Heart left ventricle (tissue), 16 donors: ENCODE measurements at regions not wholly inside any gene's neighbourhood (a gene's known extent, or its start where the extent isn't known, plus 50 kb on each side); places are given as distances from the start of the nearest gene placed in this dataset.

Source experiments
- ATAC-seq, 4 donors: fragments of 200-7000 bp; cut with Tn5 transposase; one replicate each; pipeline ENCODE4 v1.9.1; 2020 to 2022; ENCODE audit warnings: moderate library complexity in 4 of 4, mild to moderate bottlenecking in 3 of 4, moderate number of reproducible peaks in 1 of 4
- DNase-seq, 5 donors: peaks; one replicate each; pipeline ENCODE4 v3.0.0-alpha.2; 2020
- H3K27ac ChIP-seq, 12 donors: fragments of 200-600 bp; sonication (generic) in 4 of 12; one replicate each; pipeline versions ENCODE4 v1.5.0 to v1.8.0; 2016 to 2022; ENCODE audit warnings: mild to moderate bottlenecking in 2 of 12
- H3K27me3 ChIP-seq, 9 donors: fragments of 200-600 bp; sonication (generic) in 2 of 9; one replicate each; pipeline versions ENCODE4 v1.5.1 to v1.8.0; 2016 to 2022; ENCODE audit warnings: mild to moderate bottlenecking in 3 of 9
- H3K36me3 ChIP-seq, 9 donors: fragments of 200-600 bp; sonication (generic) in 2 of 9; one replicate each; pipeline versions ENCODE4 v1.5.0 to v1.8.0; 2018 to 2022; ENCODE audit warnings: mild to moderate bottlenecking in 2 of 9
- H3K4me1 ChIP-seq, 12 donors: fragments of 200-600 bp; sonication (generic) in 4 of 12; one replicate each; pipeline versions ENCODE4 v1.5.0 to v1.8.0; 2016 to 2022; ENCODE audit warnings: mild to moderate bottlenecking in 3 of 12
- H3K4me3 ChIP-seq, 12 donors: fragments of 200-600 bp; sonication (generic) in 4 of 12; one replicate each; pipeline versions ENCODE4 v1.5.0 to v1.8.0; 2017 to 2022; ENCODE audit warnings: mild to moderate bottlenecking in 9 of 12, moderate library complexity in 4 of 12
- H3K9me3 ChIP-seq, 12 donors: fragments of 200-600 bp; sonication (generic) in 4 of 12; one replicate each; pipeline versions ENCODE4 v1.5.0 to v1.8.0; 2016 to 2022; ENCODE audit warnings: mild to moderate bottlenecking in 1 of 12
- POLR2A ChIP-seq, 2 donors: fragments of 450-650 bp; IDR thresholded peaks; one replicate each; pipeline ENCODE4 v1.6.1; 2017; ENCODE audit warnings: antibody characterized with exemption in 2 of 2, mild to moderate bottlenecking in 2 of 2, moderate library complexity in 2 of 2
- WGBS, 4 donors: extraction: QIAGEN DNeasy Blood & Tissue Kit in 2 of 4; methylation state at CpG; one replicate each; pipeline versions ENCODE4 v1.1.5 to v1.1.7; 2013 to 2018; 5-methylcytosine and 5-hydroxymethylcytosine counted together
- intact Hi-C, 10 donors: fragments of 100-400 bp; cut with DNase I; formaldehyde crosslinking; loops; one replicate each; pipeline versions ENCODE4 v1.11.1 to v1.14.2; 2022
- TF ChIP-seq, protein P1 (sequence below), 12 donors: fragments of 200-600 bp; sonication (generic) in 4 of 12; IDR thresholded peaks; one replicate each; pipeline versions ENCODE4 v1.5.0 to v1.8.0; 2018 to 2022; ENCODE audit warnings: antibody characterized with exemption in 12 of 12, mild to moderate bottlenecking in 5 of 12
- donor health status: ischemic (EF 13 %, LVEDD 7.1; RV severe dilation, severe dysfunction).
- donor health status: healthy with polysubstance abuse.
- donor health status: DM: no; HTN: yes; CAD: no.
- donor health status: DM: no; HTN: no; CAD: no.
- donor health status: ischemic (EF 25% LVEDD 6.9; RV normal size, moderate dysfunction).
- donor health status: ischemic (EF 25% LVEDD 5.7; RV mildly dilated, moderate dysfunction).
- donor health status: healthy.
- donor health status: DM: yes; HTN: yes; CAD: no.
- donor health status: ischemic (EF 35%, LVEDD 5.7; RV mildly dilated, moderate dysfunction).
- donor health status: nonischemic (EF 11% LVEDD 7.7; RV severe dilation, severe dysfunction).
- donor health status: DM: yes; HTN: yes; CAD: no.
- donor health status: PGD.
- donor health status: ischemic (EF 29% LVEDD 5.4; RV normal size, mild dysfunction).
- donor health status: nonischemic (EF 23%, LVEDD 6.1; RV moderate dilation, normal function).

DNA sequence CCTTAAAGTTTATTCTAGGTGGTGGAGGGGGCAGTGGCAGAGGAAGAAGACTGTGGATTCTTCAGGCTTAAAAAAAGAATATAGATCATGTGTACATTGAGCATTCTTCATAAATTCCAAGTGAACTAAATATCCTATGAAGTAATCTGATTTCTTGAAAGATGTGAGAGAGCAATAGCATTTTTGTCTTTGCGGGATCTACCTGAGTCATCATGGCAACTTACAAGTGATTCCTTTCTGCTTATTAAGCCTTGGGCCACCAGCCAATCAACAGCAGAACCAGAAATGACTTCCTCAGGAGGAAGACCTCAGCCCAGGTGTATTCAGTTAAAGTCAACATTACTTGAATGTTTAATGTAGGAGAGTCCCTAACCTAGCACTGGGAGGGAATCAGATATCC is 756.9 kb downstream of the TFAP2A start:
- intact Hi-C loops = no loop called here
- no peaks in the 10 kb centered on the region for H3K36me3 ChIP-seq
- no peaks in the 10 kb centered on the region for H3K4me1 ChIP-seq
- no peak overlapping the region for H3K4me3 ChIP-seq
- 92 to 100% (median 94%) methylated on average over 1 of the region's 1 CpG for WGBS, 4 donors
- peaks cover 0 to 3% (median 0%) of the 10 kb centered on the region in 12 donors for H3K9me3 ChIP-seq
- ATAC-seq (no peak), DNase-seq (no peak)
- H3K27me3 ChIP-seq = no peaks in the 10 kb centered on the region
- TF ChIP-seq, protein P1, sequence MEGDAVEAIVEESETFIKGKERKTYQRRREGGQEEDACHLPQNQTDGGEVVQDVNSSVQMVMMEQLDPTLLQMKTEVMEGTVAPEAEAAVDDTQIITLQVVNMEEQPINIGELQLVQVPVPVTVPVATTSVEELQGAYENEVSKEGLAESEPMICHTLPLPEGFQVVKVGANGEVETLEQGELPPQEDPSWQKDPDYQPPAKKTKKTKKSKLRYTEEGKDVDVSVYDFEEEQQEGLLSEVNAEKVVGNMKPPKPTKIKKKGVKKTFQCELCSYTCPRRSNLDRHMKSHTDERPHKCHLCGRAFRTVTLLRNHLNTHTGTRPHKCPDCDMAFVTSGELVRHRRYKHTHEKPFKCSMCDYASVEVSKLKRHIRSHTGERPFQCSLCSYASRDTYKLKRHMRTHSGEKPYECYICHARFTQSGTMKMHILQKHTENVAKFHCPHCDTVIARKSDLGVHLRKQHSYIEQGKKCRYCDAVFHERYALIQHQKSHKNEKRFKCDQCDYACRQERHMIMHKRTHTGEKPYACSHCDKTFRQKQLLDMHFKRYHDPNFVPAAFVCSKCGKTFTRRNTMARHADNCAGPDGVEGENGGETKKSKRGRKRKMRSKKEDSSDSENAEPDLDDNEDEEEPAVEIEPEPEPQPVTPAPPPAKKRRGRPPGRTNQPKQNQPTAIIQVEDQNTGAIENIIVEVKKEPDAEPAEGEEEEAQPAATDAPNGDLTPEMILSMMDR (IDR thresholded peaks at IDR 0.05) = no peak
- TF ChIP-seq POLR2A (IDR thresholded peaks at IDR 0.05) = no peak
- no peak overlapping the region for H3K27ac ChIP-seq

DNA sequence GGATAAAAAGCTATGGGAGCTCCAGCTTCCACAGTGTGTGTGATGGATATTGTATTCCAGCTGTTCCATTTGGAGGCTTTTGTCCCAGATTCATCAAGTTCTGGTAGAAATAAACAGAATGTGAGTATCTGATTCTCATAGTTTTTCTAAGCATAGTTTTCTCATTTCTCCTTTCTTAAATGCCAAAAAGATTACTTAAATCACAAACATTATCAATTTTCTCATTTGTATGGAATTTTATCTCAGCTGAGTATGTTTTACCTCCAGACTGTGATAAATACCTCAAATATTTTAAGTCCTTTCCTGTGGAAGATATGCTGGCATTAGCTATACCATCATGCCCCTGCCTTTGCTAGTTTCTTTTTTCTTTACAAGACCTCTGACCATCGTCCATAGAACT is 767.3 kb downstream of the TFAP2A start:
- no peak for DNase-seq
- Histone ChIP-seq H3K4me3 (no peak overlapping the region), H3K27me3 (no peaks in the 10 kb centered on the region), H3K4me1 (peaks cover 0 to 8% (median 0%) of the 10 kb centered on the region in 12 donors), H3K27ac (no peak overlapping the region), H3K9me3 (no peaks in the 10 kb centered on the region), H3K36me3 (no peaks in the 10 kb centered on the region)
- TF ChIP-seq, protein P1 (IDR thresholded peaks at IDR 0.05) = no peak
- TF ChIP-seq POLR2A (IDR thresholded peaks at IDR 0.05) = no peak
- no peak for ATAC-seq
- intact Hi-C loops = no loop called here
- 41 to 50% (median 43%) methylated on average over 1 of the region's 1 CpG for WGBS, 4 donors

- DNase-seq = no peak
- Histone ChIP-seq H3K27me3 (no peaks in the 10 kb centered on the region), H3K36me3 (no peaks in the 10 kb centered on the region), H3K4me1 (peaks cover 0 to 8% (median 0%) of the 10 kb centered on the region in 12 donors), H3K27ac (no peak overlapping the region), H3K9me3 (no peaks in the 10 kb centered on the region), H3K4me3 (no peak overlapping the region)
- TF ChIP-seq POLR2A (IDR thresholded peaks at IDR 0.05) = no peak
- TF ChIP-seq, protein P1 (IDR thresholded peaks at IDR 0.05) = no peak
- intact Hi-C loops = no loop called here
- no peak for ATAC-seq
Measured at GRCh38 chr6:9647071-9647445, 767.8 kb downstream of the TFAP2A start.

DNA sequence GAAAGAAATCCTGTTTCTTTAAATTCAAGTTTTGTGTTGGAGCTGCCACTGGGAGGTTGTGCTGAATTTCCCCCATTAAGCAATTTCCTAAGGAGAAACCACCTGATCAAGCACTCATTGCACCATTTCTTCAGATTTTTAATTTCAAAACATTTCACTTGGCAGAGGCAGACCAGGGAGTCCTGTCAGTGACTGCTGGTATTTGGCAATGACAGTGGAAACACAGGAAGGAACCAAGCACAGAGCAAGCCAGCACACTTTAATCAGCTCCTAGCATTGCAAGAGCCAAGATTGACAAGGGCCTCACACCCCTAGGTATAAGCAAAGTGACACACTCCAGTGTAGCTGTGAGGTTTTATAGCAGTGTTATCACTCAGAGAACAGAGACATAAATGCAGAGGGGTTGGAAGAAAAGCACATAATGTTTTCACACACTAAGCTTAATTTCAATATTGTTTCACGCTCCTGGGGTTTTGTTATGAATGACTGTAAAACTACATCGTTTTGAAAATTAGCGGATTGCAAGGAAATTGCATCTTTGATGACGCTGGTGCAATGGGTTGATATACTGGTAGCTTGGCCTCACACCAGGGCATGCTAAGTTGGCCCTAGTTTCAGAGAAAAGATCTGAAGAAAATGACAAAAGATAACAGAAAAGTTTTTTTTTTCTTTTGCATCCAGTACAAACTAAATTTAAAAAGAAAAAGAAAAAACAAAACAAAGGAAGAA is 768.4 kb downstream of the TFAP2A start:
- Histone ChIP-seq H3K4me1 (peaks cover 0 to 8% (median 0%) of the 10 kb centered on the region in 12 donors), H3K36me3 (no peaks in the 10 kb centered on the region), H3K27ac (no peak overlapping the region), H3K4me3 (no peak overlapping the region), H3K9me3 (no peaks in the 10 kb centered on the region), H3K27me3 (no peaks in the 10 kb centered on the region)
- TF ChIP-seq POLR2A (IDR thresholded peaks at IDR 0.05) = no peak
- TF ChIP-seq, protein P1 (IDR thresholded peaks at IDR 0.05) = no peak
- intact Hi-C loops = no loop called here
- DNase-seq (peak in 3 of 5 donors; percentile 19 to 37 (median 33)), ATAC-seq (peak; percentile 82 to 99 (median 96))
- 50 to 68% (median 54%) methylated on average over 4 of the region's 4 CpGs for WGBS, 4 donors
